ENCODE measurements at regions not wholly inside any gene's neighbourhood (a gene's known extent, or its start where the extent isn't known, plus 50 kb on each side); places are given as distances from the start of the nearest gene placed in this dataset.
A peak's percentile ranks its signal among the peaks of the same experiment; 100 is the strongest.

DNA sequence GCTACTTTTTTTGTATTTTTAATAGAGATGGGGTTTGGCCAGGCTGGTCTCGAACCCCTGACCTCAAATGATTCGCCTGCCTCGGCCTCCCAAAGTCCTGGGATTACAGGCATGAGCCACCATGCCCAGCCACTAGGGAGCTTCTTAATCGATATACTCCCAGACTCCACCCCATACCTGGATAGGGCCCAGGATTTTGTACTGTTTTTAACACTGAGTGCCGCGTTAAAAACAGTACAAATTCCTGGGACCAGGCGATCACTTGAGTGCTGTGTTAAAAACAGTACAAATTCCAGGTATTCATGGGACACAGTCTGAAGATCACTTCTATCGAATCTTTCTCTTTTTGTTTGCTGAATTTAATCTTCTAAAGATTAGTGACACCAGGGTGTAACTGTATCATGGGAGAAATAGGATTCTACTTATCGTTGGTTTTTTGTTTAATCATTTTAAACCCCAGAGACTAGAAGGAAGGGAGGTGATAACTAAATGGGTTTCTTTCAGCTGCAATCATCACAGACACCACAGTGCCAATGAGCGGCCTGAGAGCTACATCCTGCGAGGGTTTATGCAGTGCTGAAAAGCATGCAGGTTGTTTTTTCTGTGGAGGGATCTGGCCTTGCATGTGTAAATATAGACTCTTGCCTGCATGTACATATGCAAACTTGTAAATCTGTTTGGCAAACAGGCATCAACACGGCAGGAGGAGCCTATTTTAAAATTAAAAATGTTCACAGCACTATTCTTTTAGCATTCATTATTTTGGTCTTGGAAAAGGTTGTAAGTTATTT, 303.8 kb upstream of the WWC1 start:
- DNase-seq (ENCODE audit: low read depth), result no peak

DNA sequence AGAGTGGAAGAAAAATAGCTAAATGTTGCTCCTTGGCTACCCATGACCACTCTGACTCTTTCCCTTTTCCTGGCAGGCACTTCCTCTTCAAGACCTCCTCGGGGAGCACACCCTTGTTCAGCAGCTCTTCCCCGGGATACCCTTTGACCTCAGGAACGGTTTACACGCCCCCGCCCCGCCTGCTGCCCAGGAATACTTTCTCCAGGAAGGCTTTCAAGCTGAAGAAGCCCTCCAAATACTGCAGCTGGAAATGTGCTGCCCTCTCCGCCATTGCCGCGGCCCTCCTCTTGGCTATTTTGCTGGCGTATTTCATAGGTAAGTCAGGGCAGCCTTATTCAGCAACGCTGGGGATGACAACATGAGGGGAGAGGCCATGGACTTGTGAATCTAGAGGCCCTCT, 298.6 kb upstream of the WWC1 start:
- DNase-seq (ENCODE audit: low read depth), result no peak

DNA sequence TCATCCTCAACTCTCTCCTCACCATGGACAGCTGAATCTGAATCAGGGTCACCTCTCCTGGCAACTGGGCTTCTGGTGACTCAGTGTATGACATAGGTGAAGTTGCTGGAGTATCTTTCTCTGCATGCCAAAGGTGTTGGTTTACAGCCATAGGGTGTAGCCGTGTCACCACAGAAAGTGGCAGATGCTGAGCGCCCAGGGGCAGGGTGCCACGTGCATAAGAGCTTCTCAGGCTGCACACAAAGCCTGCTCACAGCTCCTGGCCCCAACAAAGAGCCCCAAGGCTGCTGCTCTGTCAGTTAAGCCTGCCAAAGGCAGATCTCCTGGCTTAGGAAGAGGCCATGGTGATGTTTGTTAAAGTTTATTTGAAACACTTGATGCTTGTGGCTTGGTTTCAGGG, 297.7 kb upstream of the WWC1 start:
- no peak for DNase-seq (ENCODE audit: low read depth)

DNA sequence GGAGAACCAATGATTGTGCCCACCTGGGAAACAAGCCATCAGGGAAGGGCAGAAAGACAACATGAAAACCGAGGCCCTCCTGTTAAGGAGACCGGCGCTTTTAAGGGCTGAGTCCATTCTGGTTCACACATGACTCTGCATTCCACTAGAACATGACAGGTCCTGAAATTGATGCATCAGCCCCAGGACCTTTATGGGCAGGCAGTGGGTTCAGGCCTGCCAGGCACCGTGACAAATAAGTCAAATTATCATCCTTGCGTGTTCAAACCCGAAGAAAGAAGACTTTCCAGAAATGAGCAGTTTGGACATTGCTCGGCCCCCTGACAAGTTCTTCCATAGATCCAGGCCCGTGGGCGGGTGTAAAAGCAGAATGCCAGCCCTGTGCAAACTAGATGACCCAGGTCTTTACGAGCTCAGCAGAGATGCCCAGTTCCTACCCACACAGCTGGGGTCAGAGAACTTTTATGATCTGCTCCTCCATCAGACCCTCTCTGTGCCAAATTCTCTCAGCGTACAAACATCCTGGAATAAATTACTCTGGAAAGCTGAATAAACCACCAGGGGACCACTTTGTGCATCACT, 295.5 kb upstream of the WWC1 start:
- no peak for DNase-seq (ENCODE audit: low read depth)

DNA sequence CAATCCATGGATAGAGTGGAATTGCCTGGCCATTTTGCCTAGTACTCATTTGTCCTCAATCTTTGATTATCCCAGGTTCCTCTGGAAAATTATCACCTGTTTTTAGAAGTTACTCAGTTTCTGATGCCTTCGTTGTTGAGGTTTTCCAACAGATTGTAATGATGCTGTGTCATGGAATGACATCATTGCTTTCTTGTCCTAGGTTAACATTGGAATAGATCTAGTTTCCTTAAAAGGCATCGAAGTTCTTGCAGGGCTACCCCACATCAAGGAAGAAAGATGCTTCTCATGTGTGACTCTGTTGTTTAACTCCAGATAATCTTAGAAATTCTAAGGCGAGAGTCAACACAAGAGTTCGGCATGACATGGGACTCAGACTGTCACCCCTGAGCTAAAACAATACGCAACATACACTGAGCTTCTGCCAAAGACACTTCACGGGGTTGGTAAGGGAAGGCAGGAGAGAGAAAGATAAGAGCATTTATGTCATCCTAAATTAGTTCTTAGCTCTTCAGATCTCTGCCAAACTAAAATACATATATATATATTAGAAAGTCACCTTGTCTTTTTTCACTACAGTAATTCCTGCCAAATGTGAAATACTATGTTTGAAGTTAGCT, 293.2 kb upstream of the WWC1 start:
- DNase-seq (ENCODE audit: low read depth), result no peak

DNA sequence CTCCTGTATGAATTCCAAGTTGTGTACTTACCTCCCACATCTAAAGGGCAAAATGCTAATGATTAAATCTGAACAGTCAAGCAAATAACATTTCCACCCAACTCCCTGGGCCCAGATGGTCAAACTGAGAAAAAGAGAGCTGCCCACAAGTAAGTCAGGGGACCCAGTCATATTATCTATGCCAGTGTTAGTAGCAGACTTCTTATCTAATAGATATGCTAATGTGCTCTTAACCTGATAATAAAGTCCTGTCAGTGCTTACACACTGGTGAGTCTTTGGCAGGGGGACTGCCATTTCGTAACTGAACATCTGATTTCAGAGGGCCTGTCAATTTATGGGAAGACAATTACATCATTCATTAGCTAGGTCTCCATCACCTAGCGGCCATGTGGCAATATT, 292.3 kb upstream of the WWC1 start:
- DNase-seq (ENCODE audit: low read depth), result no peak

DNA sequence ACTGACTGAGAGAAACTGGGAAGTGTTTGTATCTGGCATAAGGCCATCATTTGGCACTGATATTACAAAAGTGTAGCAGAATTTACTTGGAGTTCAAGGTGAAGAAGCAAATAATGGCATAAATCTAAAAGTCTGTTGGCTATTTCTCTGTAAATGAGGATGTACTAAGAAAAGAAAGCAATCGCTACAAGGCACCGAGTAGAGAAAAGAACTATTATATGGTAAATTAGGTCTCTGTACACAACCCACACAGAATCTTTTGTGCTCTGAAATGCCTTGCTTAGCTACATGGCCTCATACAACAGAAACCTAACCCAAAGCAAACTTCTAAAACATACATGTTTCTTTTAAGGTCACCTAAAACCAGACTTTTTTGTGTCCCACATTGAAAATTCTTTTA, 290.1 kb upstream of the WWC1 start:
- DNase-seq (ENCODE audit: low read depth), result no peak

DNA sequence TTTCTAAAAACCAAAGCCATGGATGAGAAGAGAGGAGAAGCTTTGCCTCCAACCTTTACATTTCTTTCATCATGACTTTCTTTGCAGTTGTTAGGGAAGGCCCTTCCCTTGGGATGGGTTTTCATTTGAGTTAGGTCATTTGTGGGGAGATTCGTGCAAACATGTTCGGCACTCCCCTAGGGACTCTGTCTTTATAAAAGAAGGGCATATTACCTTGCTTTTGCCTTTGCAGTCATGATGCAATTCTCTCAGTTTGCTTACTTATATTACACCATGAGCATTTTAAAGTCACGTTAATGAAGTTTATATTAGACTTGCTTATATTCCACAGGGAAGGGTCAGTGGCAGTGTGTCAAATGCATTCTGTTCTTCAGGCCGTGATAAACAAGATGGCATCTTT, 289.3 kb upstream of the WWC1 start:
- DNase-seq (ENCODE audit: low read depth), result no peak

DNA sequence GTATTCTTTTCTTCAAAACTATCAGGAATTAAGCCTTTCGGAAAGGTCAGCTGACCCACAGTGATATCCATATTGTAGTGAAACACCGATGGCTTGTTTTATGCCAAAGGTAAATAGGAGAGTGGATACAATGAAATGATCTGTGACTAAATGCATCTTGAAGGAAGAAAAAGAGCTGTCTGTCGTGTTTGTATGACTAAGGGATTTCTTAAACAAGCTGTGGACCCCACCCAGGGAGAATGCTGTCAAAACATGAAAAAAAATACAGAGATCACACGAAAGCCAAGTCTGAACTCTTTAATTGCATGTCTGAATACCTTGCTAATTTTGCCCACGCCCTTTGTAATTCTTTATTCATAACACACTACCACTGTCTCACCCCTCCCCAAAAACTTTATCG, 286.4 kb upstream of the WWC1 start:
- DNase-seq (ENCODE audit: low read depth), result no peak

DNA sequence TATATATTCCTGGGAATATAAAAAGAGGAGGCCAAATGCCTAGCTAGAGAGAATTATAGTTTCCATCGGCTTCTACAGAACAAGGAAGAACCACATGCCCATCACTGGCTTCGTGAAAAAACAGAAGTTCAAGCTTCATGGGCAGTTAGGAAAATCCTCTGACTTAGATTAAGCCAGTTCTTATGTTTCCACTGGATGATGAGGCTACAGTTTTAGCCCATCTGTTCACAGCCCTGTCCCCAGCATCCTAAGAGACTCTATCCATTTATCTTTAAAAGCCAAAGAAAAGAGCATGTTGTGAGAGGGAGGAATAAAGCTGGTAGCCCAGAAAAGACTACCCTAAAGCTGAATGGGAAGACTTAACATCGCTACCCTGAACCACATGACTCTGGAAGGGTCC, 285.5 kb upstream of the WWC1 start:
- no peak for DNase-seq (ENCODE audit: low read depth)

DNA sequence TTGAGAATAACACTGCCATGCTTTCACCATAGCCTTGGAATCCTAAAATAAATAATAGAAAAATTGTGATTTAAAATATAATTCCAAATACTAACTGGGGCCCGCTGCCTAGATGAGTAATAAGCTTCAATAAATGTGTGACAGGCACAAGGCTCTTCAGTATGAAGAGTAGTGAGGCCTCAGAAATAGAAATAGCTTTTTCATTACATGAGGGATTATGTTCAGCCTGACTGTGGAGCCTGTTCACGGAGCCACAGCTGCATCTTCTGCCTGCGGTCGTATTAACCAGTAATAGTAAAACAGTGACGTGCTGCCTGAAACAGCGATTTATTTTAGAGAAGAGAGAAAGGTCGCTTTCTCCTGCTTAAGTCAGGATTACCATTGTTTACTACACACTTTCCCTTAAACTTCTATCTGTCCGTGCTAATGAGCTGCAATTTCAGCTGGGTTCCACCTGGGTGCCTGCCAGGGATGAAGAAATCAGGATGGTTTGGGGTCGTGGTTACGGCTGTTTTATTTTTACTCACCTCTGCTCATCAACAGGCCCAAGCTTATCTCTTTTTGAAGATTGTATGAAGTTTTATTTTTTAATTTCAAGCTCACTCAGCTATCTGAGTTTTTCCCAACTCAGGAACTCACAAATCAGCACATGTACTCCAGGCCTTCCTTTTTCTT, 284.9 kb upstream of the WWC1 start:
- peak; percentile 59 for DNase-seq (ENCODE audit: low read depth)

DNA sequence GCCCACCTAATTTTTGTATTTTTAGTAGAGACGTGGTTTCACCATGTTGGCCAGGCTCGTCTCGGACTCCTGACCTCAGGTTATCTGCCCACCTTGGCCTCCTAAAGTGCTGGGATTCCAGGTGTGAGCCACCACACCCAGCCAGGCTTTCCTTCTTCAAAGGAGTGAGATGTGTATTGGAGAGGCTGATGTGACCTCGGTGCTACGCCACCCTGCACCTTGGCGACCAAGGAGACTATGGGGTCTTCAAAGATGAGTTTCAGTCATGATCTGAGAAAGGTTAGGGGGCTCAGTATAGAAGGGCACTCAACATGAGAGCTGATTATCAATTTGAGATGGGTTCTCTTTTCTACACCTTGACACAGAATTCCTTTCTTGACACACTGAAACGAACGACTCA, 284.2 kb upstream of the WWC1 start:
- no peak for DNase-seq (ENCODE audit: low read depth)

DNA sequence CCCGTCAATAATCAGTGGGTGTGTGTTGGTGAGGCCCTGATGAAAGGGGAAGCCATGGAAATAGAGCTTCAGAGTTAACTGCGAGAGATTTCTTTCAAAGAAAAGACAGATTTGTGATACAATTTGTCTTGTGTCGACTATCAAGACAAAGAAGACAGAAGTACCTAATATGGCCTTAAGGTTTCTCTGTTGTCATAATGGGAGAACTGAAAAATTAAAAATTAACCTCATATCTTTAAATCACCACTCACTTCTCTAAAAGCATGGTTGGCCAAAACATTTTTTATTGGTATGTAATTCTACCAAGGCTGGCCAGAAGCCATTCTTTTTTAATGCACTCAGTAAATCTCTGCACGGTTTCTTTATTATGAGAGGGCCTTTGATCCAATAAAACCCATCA, 282.9 kb upstream of the WWC1 start:
- DNase-seq (ENCODE audit: low read depth), result no peak

DNA sequence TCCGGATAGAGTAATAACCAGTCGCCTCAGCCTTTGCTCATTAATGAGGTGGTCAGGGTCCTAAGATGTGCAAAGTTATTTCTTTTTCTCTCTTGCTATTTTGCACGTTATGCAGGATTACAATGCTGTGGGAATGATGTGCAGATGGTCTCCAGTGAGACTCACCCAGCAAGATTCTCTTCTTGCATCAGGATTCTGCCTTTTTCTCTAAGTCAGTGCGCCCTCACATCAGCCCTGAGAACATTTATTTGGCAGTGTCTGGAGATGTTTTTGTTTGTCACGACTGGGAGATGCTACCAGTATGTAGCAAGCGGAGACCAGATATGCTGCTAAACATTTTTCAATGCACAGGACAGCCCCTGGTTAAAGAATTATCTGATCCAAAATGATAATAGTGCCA, 280.3 kb upstream of the WWC1 start:
- no peak for DNase-seq (ENCODE audit: low read depth)

DNA sequence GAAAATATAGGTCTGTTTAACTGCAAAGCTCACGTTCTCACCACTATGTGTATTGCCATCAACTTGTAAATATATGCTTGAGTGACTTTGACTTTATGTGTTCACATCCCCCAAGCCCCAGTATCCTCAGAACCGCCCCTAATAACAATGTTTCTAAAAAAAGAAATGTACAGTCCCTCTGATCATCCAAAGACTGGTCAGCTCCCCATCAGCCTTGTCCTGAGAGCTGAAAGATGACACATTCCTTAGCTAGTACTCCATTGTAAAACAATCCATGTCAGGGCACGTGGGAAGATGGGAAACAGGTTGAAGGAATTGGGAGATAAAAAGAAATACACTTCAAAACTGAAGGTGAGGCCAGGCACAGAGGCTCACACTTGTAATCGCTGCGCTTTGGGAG, 279.4 kb upstream of the WWC1 start:
- no peak for DNase-seq (ENCODE audit: low read depth)

DNA sequence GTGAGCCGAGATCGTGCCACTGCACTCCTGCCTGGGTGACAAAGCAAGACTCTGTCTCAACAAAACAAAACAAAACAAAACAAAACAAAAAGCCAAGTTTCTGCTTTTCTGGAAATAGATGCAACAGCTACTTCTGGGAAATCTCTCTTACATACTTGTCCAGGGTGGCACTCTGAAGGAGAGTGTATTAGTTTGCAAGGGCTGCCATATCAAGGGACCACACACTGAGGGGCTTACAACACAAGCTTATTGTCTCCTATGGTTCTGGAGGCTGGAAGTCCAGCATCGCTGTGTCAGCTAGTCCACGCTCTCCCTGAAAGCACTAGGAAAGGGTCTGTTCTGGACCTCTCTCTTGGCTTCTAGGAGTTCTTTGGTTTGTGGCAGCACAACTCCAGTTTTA, 277.9 kb upstream of the WWC1 start:
- DNase-seq (ENCODE audit: low read depth), result no peak

DNA sequence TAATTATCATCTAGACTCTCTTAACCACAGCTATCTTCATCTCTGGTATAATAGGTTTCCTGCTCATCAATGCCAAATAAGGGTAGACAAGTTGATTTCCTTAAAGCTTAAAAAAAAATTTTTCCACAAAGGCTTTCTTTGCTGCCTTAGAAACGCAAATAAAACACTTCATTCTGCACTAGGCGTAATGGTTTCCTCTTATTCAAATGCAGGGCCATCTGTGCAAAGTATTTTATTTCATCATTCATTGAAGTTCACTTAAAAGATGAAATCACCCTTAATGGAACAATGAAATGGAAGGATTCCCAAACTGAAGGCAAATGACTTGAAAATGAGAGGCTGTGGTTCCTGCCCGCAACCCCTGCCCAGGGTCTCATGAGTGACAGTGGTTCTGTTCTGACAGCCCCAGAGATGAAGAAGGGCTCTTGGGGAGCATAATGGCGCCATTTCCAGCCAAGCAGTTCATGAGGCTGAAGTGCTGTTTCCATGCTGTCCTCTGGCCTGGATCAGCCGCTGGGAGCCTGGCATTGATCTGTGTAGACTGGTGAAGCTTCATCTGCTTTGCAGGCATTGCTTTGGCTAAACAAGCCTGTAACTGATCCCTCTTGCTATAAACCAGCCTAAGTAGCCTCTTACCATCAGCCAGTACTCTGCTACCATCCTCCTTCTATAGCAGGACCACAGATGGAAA, 276.9 kb upstream of the WWC1 start:
- DNase-seq (ENCODE audit: low read depth), result no peak

DNA sequence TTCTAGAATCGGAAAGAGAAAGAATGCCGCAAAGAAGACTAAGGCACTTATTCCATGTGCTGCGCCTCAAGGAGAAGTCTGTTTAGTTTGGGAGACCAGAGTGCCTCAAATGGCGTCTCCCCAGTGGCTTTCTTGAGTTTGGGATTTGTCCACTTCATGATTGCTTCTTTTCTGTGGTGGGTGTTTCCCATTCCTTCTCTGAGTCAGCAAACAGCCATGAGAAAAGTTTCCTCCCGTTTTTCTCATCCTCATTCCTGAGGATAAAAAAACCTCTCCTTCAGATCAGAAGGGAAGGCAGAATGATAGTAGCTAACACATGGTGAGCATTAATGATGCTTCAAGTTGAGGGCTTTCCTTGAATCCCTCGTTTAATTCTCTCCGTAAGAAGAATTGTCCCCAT, 275.9 kb upstream of the WWC1 start:
- DNase-seq (ENCODE audit: low read depth), result no peak

DNA sequence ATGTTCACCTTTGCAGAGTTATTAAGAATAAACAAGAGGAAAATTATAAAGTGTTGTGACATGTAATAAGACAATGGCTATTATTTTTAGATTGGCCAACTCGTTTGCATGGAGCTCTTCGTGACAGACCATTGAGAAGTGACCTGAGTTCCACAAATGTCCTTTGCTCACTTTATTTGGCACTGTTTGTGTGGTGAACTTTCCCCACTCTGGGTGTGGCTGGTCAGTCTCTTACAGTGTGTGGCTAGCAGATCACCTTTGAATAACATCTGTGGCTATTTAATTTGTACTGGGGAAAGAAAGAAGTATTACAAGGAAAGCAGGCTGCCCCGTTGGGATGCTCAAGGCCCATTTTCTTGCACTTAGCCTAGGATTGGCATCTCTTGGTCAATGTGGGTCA, 274.1 kb upstream of the WWC1 start:
- DNase-seq (ENCODE audit: low read depth), result no peak

DNA sequence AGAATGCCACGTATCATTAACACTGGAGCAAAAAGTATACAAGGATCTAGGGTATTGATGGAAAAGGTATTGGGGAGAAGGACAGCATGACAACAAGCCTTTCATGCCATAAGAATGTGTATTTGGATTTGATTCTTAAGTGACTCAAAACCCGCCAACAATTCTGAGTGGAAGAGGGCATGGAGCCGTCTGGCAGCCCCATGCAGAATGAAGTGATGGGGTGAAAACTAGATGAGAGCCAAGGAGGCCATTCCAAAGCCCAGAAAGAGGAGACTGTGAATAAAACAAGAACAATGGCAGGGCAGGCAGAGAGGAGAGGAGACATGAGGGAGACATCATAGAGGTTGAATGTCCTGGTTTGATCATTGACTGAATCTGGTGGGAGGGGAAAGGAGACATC, 272.3 kb upstream of the WWC1 start:
- no peak for DNase-seq (ENCODE audit: low read depth)

DNA sequence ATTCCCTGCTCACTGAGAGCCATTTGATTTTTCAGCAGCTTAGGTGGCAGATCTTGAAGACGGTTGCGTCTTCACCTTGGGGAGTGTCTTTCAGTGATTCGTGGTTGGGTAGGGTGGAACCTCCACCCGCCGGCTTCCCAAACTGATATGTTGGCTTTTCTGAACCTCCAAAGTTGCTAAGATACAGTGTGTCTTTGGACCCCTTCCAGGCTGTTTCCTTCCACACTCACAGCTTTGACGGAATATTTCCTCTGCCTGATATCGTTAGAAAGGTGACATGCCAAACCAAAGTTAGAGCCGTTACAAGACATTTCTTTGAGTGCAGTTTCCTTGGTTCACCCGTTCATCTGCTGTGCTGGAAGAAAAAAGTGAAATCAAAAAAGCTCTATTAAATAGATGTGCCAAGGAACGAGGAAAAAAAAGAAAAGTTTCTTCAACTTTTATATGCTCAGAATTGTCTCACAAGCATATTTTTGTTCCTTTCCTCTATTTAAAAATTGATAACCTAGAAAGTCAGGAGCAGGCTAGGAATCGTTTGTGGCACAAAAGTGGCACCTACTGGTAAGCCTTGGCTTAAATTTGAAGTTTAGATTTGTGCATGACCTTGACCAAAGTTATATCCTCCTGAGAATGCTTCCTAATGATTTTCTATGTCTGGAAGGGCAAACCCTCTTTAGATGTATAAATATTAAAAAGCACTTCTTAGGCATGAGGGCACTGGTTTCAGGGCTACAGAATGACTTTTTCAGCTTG, 270.7 kb upstream of the WWC1 start:
- no peak for DNase-seq (ENCODE audit: low read depth)

All from myocyte (in vitro differentiated cells).